AG09319 (cell line): ENCODE measurements at regions not wholly inside any gene's neighbourhood (a gene's known extent, or its start where the extent isn't known, plus 50 kb on each side); places are given as distances from the start of the nearest gene placed in this dataset.

Experiments
- DNase-seq: peaks from one replicate; pipeline ENCODE4 v3.0.0-alpha.2; 2010; ENCODE audit warnings: low read depth; ENCODE audit errors: extremely low read depth
- CTCF ChIP-seq: IDR thresholded peaks from 2 replicates; pipeline ENCODE4 v1.5.1; 2011; ENCODE audit warnings: low read depth, mild to moderate bottlenecking, inconsistent platforms, low read length, moderate library complexity

- no peak for DNase-seq
- no peak for TF ChIP-seq CTCF
These were observed 127.3 kb upstream of the ELL2 start for GRCh38 chr5:96088706-96089498.

- TF ChIP-seq CTCF: no peak
- DNase-seq: no peak
These were observed 126.3 kb upstream of the ELL2 start for GRCh38 chr5:96087939-96088338.

- TF ChIP-seq CTCF: no peak
- no peak for DNase-seq
These were observed 123.3 kb upstream of the ELL2 start for GRCh38 chr5:96084874-96085506.

- DNase-seq: no peak
- no peak for TF ChIP-seq CTCF
These were observed 121.8 kb upstream of the ELL2 start for GRCh38 chr5:96083361-96083881.

- no peak for DNase-seq
- no peak for TF ChIP-seq CTCF
These were observed 119.7 kb upstream of the ELL2 start for GRCh38 chr5:96081276-96081858.

- DNase-seq: no peak
- no peak for TF ChIP-seq CTCF
These were observed 118.9 kb upstream of the ELL2 start for GRCh38 chr5:96080557-96080956.

- TF ChIP-seq CTCF: no peak
- DNase-seq: no peak
These were observed 118.3 kb upstream of the ELL2 start for GRCh38 chr5:96079962-96080361.
